GM23338 (cell line): ENCODE measurements at regions not wholly inside any gene's neighbourhood (a gene's known extent, or its start where the extent isn't known, plus 50 kb on each side); places are given as distances from the start of the nearest gene placed in this dataset.
"Not testable (repeated sequence)": the region's sequence is repeated elsewhere in the genome, so short reads cannot be mapped to it uniquely, and the experiment has no call there.

Experiments
- CTCF ChIP-seq, 2 experiments: fragments of 200-600 bp in 1 of 2; sonication (generic) in 1 of 2; conservative IDR thresholded peaks; 2 replicates each; pipeline versions ENCODE4 v1.5.1 to v1.6.1; 2016 to 2017; ENCODE audit warnings: antibody characterized with exemption in 2 of 2, low read depth in 2 of 2, mild to moderate bottlenecking in 2 of 2, moderate library complexity in 1 of 2
- POLR2AphosphoS5 ChIP-seq: IDR thresholded peaks from 2 replicates; pipeline ENCODE4 v1.6.1; 2016; ENCODE audit warnings: antibody characterized with exemption, low read depth
- ZNF114 ChIP-seq: fragments of 250-450 bp; sonication (Bioruptor Pico); IDR thresholded peaks from 2 replicates; pipeline ENCODE4 v1.5.0; 2020; ENCODE audit warnings: mild to moderate bottlenecking, moderate library complexity

GRCh38 chr2:77753710-77754345 lies 231.7 kb upstream of the LRRTM4 start:
- TF ChIP-seq ZNF114 (CRISPR knock-in tag); CTCF (conservative IDR thresholded peaks at IDR 0.05; ENCODE audit: low read depth in 2 of 2); POLR2AphosphoS5: not testable (repeated sequence)
